H1 (cell line): ENCODE measurements at regions not wholly inside any gene's neighbourhood (a gene's known extent, or its start where the extent isn't known, plus 50 kb on each side); places are given as distances from the start of the nearest gene placed in this dataset.

Experiments used
- CTCF ChIA-PET: fragments of 300-600 bp; sonication (Branson Sonifier 250); formaldehyde crosslinking; loops from one replicate; lab custom pipeline; 2021; ENCODE audit not compliant: partially characterized antibody; lab: Charles Lee
- POLR2A ChIA-PET: fragments of 300-600 bp; sonication (Branson Sonifier 250); formaldehyde crosslinking; loops from one replicate; lab custom pipeline; 2021; ENCODE audit warnings: inconsistent platforms; ENCODE audit not compliant: partially characterized antibody; lab: Charles Lee
- DNase-seq, 2 experiments: peaks; one replicate each; pipeline versions ENCODE4 v3.0.0 to v3.0.0-alpha.2; 2010 to 2022; ENCODE audit warnings: low spot score in 2 of 2, low read depth in 1 of 2, mixed read lengths in 1 of 2
- FAIRE-seq: peaks from 2 replicates; lab custom pipeline; 2011; peaks lifted over from hg19 to GRCh38; lab: Jason Lieb, UNC
- H2AFZ ChIP-seq: 2 replicates; pipeline ENCODE4 v1.8.1; 2012; ENCODE audit warnings: low read length, inconsistent platforms
- H2AK5ac ChIP-seq: 2 replicates; pipeline ENCODE4 v1.6.1; 2013; ENCODE audit warnings: low read depth, low read length
- H2BK120ac ChIP-seq: replicated peaks from 2 replicates; pipeline ENCODE3; 2013; ENCODE audit warnings: low read depth, low read length, inconsistent platforms
- H2BK12ac ChIP-seq: 2 replicates; pipeline ENCODE4 v1.6.1; 2013; ENCODE audit warnings: low read depth, low read length
- H2BK15ac ChIP-seq: 2 replicates; pipeline ENCODE4 v1.6.1; 2013; ENCODE audit warnings: low read length
- H2BK20ac ChIP-seq: 2 replicates; pipeline ENCODE4 v1.6.1; 2013; ENCODE audit warnings: low read length
- H2BK5ac ChIP-seq: 2 replicates; pipeline ENCODE4 v1.6.1; 2013; ENCODE audit warnings: low read depth, low read length
- H3K14ac ChIP-seq: 2 replicates; pipeline ENCODE4 v1.6.1; 2013; ENCODE audit warnings: inconsistent platforms; ENCODE audit not compliant: insufficient read length
- H3K18ac ChIP-seq: 2 replicates; pipeline ENCODE4 v1.6.1; 2013; ENCODE audit warnings: low read length; ENCODE audit errors: extremely low read depth
- H3K23ac ChIP-seq: 2 replicates; pipeline ENCODE4 v1.6.1; 2013; ENCODE audit warnings: inconsistent platforms; ENCODE audit not compliant: insufficient read length
- H3K23me2 ChIP-seq: 2 replicates; pipeline ENCODE4 v1.6.1; 2013; ENCODE audit warnings: low read depth, low read length
- H3K27ac ChIP-seq: 2 replicates; pipeline ENCODE4 v1.6.1; 2011; ENCODE audit warnings: low read depth, low read length, inconsistent platforms
- H3K27me3 ChIP-seq, 4 experiments: replicated peaks in 1 of 4; 1 replicate in 1 of 4; 2 replicates in 3 of 4; pipeline versions ENCODE4 v1.6.1 to v1.8.1; 2011 to 2013; ENCODE audit warnings: low read length in 3 of 4, mild to moderate bottlenecking in 3 of 4, inconsistent platforms in 2 of 4, mixed read lengths in 2 of 4, moderate library complexity in 1 of 4; ENCODE audit not compliant: control insufficient read depth in 3 of 4, insufficient read depth in 3 of 4; ENCODE audit errors: extremely low read depth in 1 of 4
- H3K36me3 ChIP-seq, 4 experiments: 2 replicates each; pipeline versions ENCODE4 v1.6.1 to v1.8.1; 2011 to 2013; ENCODE audit warnings: mild to moderate bottlenecking in 4 of 4, low read length in 3 of 4, moderate library complexity in 2 of 4, control low read depth in 1 of 4, inconsistent platforms in 1 of 4; ENCODE audit not compliant: insufficient read depth in 4 of 4, control insufficient read depth in 2 of 4
- H3K4ac ChIP-seq: replicated peaks from 2 replicates; pipeline ENCODE3; 2013; ENCODE audit warnings: low read length, low read depth, mixed read lengths, inconsistent platforms; ENCODE audit not compliant: insufficient read length
- H3K4me1 ChIP-seq, 4 experiments: replicated peaks in 1 of 4; 1 replicate in 1 of 4; 2 replicates in 3 of 4; pipeline versions ENCODE4 v1.6.1 to v1.8.1; 2011 to 2013; ENCODE audit warnings: low read length in 3 of 4, inconsistent platforms in 2 of 4, mixed read lengths in 1 of 4; ENCODE audit not compliant: insufficient read depth in 4 of 4, control insufficient read depth in 3 of 4
- H3K4me2 ChIP-seq, 2 experiments: 2 replicates each; pipeline versions ENCODE4 v1.6.1 to v1.8.1; 2011 to 2013; ENCODE audit warnings: low read depth in 2 of 2, low read length in 2 of 2, control low read depth in 1 of 2, inconsistent platforms in 1 of 2, mild to moderate bottlenecking in 1 of 2; ENCODE audit not compliant: insufficient read depth in 1 of 2
- H3K4me3 ChIP-seq, 4 experiments: fragments of 200-600, 300-600 bp in 1 of 4; sonication (generic), shearing (Covaris generic), sonication (Bioruptor Twin) in 1 of 4; 2 replicates each; pipeline versions ENCODE4 v1.5.1 to v1.8.1; 2011 to 2016; ENCODE audit warnings: low read length in 4 of 4, low read depth in 3 of 4, control low read depth in 2 of 4, inconsistent platforms in 2 of 4, mild to moderate bottlenecking in 2 of 4, mixed read lengths in 1 of 4, moderate library complexity in 1 of 4; ENCODE audit not compliant: insufficient read depth in 2 of 4; ENCODE audit errors: extremely low read depth in 1 of 4
- H3K56ac ChIP-seq: replicated peaks from 2 replicates; pipeline ENCODE3; 2013; ENCODE audit warnings: low read depth, mild to moderate bottlenecking, mixed read lengths, low read length, inconsistent platforms; ENCODE audit not compliant: insufficient read length
- H3K79me1 ChIP-seq: 2 replicates; pipeline ENCODE4 v1.6.1; 2013; ENCODE audit warnings: low read depth, low read length, control low read depth
- H3K79me2 ChIP-seq, 2 experiments: 2 replicates each; pipeline versions ENCODE4 v1.6.1 to v1.8.1; 2012 to 2013; ENCODE audit warnings: low read length in 2 of 2, mild to moderate bottlenecking in 2 of 2, inconsistent platforms in 1 of 2; ENCODE audit not compliant: insufficient read depth in 2 of 2, control insufficient read depth in 1 of 2
- H3K9ac ChIP-seq, 4 experiments: replicated peaks in 1 of 4; 1 replicate in 1 of 4; 2 replicates in 3 of 4; pipeline versions ENCODE4 v1.6.1 to v1.8.1; 2011 to 2013; ENCODE audit warnings: low read depth in 3 of 4, low read length in 3 of 4, control low read depth in 2 of 4, mild to moderate bottlenecking in 2 of 4, moderate library complexity in 2 of 4, inconsistent platforms in 1 of 4; ENCODE audit errors: extremely low read depth in 1 of 4
- H3K9me3 ChIP-seq, 2 experiments: 2 replicates each; pipeline versions ENCODE4 v1.6.1 to v1.8.1; 2012 to 2013; ENCODE audit warnings: mild to moderate bottlenecking in 2 of 2, moderate library complexity in 2 of 2, control low read depth in 1 of 2, inconsistent platforms in 1 of 2, low read depth in 1 of 2, low read length in 1 of 2, mixed read lengths in 1 of 2; ENCODE audit not compliant: insufficient read depth in 2 of 2
- H4K20me1 ChIP-seq, 2 experiments: replicated peaks in 1 of 2; 2 replicates each; pipeline versions ENCODE3 to v1.8.1; 2011 to 2013; ENCODE audit warnings: inconsistent platforms in 2 of 2, low read length in 2 of 2, mild to moderate bottlenecking in 1 of 2; ENCODE audit not compliant: insufficient read depth in 2 of 2, control insufficient read depth in 1 of 2
- H4K5ac ChIP-seq: 2 replicates; pipeline ENCODE4 v1.6.1; 2013; ENCODE audit warnings: low read length, low read depth, mixed read lengths, inconsistent platforms; ENCODE audit not compliant: insufficient read length
- H4K8ac ChIP-seq: 2 replicates; pipeline ENCODE4 v1.8.0; 2013; ENCODE audit warnings: mild to moderate bottlenecking, moderate library complexity, low read length, inconsistent platforms; ENCODE audit not compliant: insufficient read depth; ENCODE audit errors: extremely low read depth
- H4K91ac ChIP-seq: replicated peaks from 2 replicates; pipeline ENCODE3; 2013; ENCODE audit warnings: low read length, mixed read lengths, inconsistent platforms; ENCODE audit not compliant: insufficient read length
- CTCF ChIP-seq, 3 experiments: IDR thresholded peaks; 1 replicate in 2 of 3; 2 replicates in 1 of 3; pipeline versions ENCODE4 v1.5.1 to v1.6.1; 2011; ENCODE audit warnings: low read length in 3 of 3, mild to moderate bottlenecking in 3 of 3, inconsistent platforms in 2 of 3, low read depth in 1 of 3, moderate library complexity in 1 of 3; ENCODE audit not compliant: insufficient read depth in 1 of 3; ENCODE audit errors: control extremely low read depth in 1 of 3
- EGR1 ChIP-seq: IDR thresholded peaks from 2 replicates; pipeline ENCODE4 v1.6.1; 2011; ENCODE audit warnings: low read depth, low read length, borderline replicate concordance
- GABPA ChIP-seq: IDR thresholded peaks from 2 replicates; pipeline ENCODE4 v1.6.1; 2011; ENCODE audit warnings: mild to moderate bottlenecking, low read length, moderate library complexity, borderline replicate concordance; ENCODE audit not compliant: insufficient read depth
- MAX ChIP-seq: IDR thresholded peaks from 2 replicates; pipeline ENCODE4 v1.6.1; 2012; ENCODE audit warnings: inconsistent platforms
- NANOG ChIP-seq: IDR thresholded peaks from 2 replicates; pipeline ENCODE4 v1.6.1; 2011; ENCODE audit warnings: low read length, low read depth, mild to moderate bottlenecking, inconsistent platforms; ENCODE audit not compliant: insufficient read depth, poor library complexity, severe bottlenecking
- PHF8 ChIP-seq: fragments of 200-600 bp; sonication (generic); conservative IDR thresholded peaks from 2 replicates; pipeline ENCODE4 v1.7.1; 2012; ENCODE audit warnings: low read depth, mild to moderate bottlenecking, inconsistent platforms, low read length, moderate library complexity
- SAP30 ChIP-seq: fragments of 300-600 bp; sonication (generic); IDR thresholded peaks from 2 replicates; pipeline ENCODE4 v1.7.1; 2012; ENCODE audit warnings: low read length, moderate library complexity, mild to moderate bottlenecking, inconsistent platforms; ENCODE audit not compliant: insufficient read depth, insufficient replicate concordance
- SUZ12 ChIP-seq: fragments of 200-600 bp; sonication (generic); IDR thresholded peaks from 2 replicates; pipeline ENCODE4 v1.6.1; 2012; ENCODE audit warnings: mild to moderate bottlenecking, inconsistent platforms, low read length, moderate library complexity, mixed read lengths
- USF2 ChIP-seq: IDR thresholded peaks from 2 replicates; pipeline ENCODE4 v1.6.1; 2011; ENCODE audit warnings: low read length, improper control_type of control experiment
- ZNF274 ChIP-seq: IDR thresholded peaks from 2 replicates; pipeline ENCODE4 v1.7.0; 2012; ENCODE audit warnings: low read length, borderline replicate concordance; ENCODE audit errors: extremely low read depth
- WGBS, 2 experiments: shearing (Covaris generic) in 1 of 2; methylation state at CpG; one replicate each; pipeline versions ENCODE4 v1.1.6 to v1.1.7; 2013 to 2015; ENCODE audit warnings: low lambda C conversion rate in 2 of 2, mixed read lengths in 2 of 2, inconsistent platforms in 1 of 2, low coverage in 1 of 2, missing lambda C conversion rate in 1 of 2; ENCODE audit not compliant: insufficient replicate concordance in 2 of 2, insufficient coverage in 1 of 2, insufficient read length in 1 of 2; ENCODE audit errors: extremely low coverage in 1 of 2, missing lambda C conversion rate in 1 of 2; 5-methylcytosine and 5-hydroxymethylcytosine counted together

- no peaks in the 10 kb centered on the region for H3K36me3 ChIP-seq
- no peak overlapping the region for H3K27ac ChIP-seq
- no peak overlapping the region for H4K5ac ChIP-seq
- DNase-seq (no peak), FAIRE-seq (no peak)
- no peak overlapping the region for H3K14ac ChIP-seq
- no peak overlapping the region for H3K4ac ChIP-seq
- no peak overlapping the region for H2BK12ac ChIP-seq
- H3K79me2 ChIP-seq, result no peaks in the 10 kb centered on the region
- H4K20me1 ChIP-seq, result no peaks in the 10 kb centered on the region
- no peaks in the 10 kb centered on the region for H3K4me1 ChIP-seq
- no peak overlapping the region for H2AK5ac ChIP-seq
- no peak overlapping the region for H3K56ac ChIP-seq
- H4K8ac ChIP-seq, result no peak overlapping the region
- no peak overlapping the region for H3K4me2 ChIP-seq
- no peaks in the 10 kb centered on the region for H3K27me3 ChIP-seq
- no peak overlapping the region for H3K9ac ChIP-seq
- no peak overlapping the region for H3K4me3 ChIP-seq
- H3K23me2 ChIP-seq, result no peaks in the 10 kb centered on the region
- H4K91ac ChIP-seq, result no peak overlapping the region
- no peak overlapping the region for H2AFZ ChIP-seq
- H2BK15ac ChIP-seq, result no peak overlapping the region
- no peaks in the 10 kb centered on the region for H3K79me1 ChIP-seq
- ChIA-PET POLR2A (no interaction called here), CTCF (no interaction called here)
- no peak overlapping the region for H3K18ac ChIP-seq
- H2BK20ac ChIP-seq, result no peak overlapping the region
- no peak overlapping the region for H2BK5ac ChIP-seq
- H3K23ac ChIP-seq, result no peak overlapping the region
- no peak overlapping the region for H2BK120ac ChIP-seq
- H3K9me3 ChIP-seq, result no peaks in the 10 kb centered on the region
- 96% methylated on average over 1 of the region's 1 CpG; no CpG with 5 or more reads in 1 of the 2 experiments for WGBS, 2 experiments
- no peak for TF ChIP-seq PHF8
- no peak for TF ChIP-seq CTCF (IDR thresholded peaks at IDR 0.05; ENCODE audit: control extremely low read depth in 1 of 3, insufficient read depth in 1 of 3, low read depth in 1 of 3, low read length in 3 of 3)
- no peak for TF ChIP-seq EGR1
- TF ChIP-seq USF2, result no peak
- no peak for TF ChIP-seq SUZ12
- no peak for TF ChIP-seq ZNF274
- no peak for TF ChIP-seq GABPA
- no peak for TF ChIP-seq SAP30
- no peak for TF ChIP-seq MAX
- TF ChIP-seq NANOG, result no peak
Observed at GRCh38 chr6:141301779-141302178, 830.9 kb upstream of the GJE1 start.
